ENCODE measurements at regions not wholly inside any gene's neighbourhood (a gene's known extent, or its start where the extent isn't known, plus 50 kb on each side); places are given as distances from the start of the nearest gene placed in this dataset.

DNA sequence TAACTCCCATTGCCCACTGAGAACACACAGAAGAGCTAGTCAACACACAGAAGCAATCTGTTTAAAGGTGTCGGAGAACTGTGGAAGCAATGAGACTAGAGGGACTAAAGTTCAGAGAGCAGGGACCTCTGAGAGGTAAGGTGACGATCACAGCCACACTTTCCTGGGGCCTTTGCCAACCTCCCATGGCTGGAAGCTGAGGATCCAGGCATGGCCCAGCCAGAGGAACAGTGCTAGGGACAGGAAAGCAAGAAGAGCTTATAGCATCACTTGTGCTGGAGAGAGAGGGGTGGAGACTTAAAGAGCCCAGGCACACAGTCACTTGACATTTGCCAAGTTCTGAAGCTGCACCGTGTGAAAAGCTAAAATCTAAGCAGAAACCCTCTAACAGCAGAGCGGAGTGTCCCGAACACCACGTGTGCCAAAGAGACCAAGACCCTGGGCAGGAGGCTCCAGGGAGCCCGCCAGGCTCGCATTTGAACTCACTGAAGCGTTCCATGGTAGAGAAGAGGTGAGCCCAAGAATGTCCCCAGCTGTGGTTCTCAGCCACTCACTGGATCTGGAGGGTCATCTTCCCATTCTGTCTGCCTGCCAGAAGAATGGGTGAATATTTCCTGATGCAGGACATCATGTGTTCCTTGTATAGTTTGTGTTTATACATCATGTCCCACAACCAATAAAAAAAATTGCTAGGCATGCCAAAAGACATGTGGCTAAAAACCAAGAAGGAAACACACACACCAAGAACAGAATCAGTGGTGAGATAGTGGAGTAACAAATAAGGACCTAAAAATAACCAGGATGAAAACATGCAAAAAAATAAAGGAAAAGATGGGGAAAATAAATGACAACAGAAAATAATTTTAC is 174.0 kb upstream of the C14orf180 start:
- no peak for TF ChIP-seq GATA3 (IDR thresholded peaks at IDR 0.05; ENCODE audit: low read depth, low read length)
- TF ChIP-seq GATA2 (IDR thresholded peaks at IDR 0.05; ENCODE audit: low read depth, low read length), result no peak
